Neural cell (in vitro differentiated cells): ENCODE measurements at regions not wholly inside any gene's neighbourhood (a gene's known extent, or its start where the extent isn't known, plus 50 kb on each side); places are given as distances from the start of the nearest gene placed in this dataset.

ENCODE experiments used
- H2AFZ ChIP-seq: fragments of 200-600, 300-800 bp; sonication (generic), shearing (Covaris generic); 2 replicates; pipeline ENCODE4 v1.6.0; 2014; ENCODE audit warnings: low read depth, mild to moderate bottlenecking, antibody characterized with exemption, low read length, moderate library complexity
- H3F3A ChIP-seq: fragments of 200-600 bp; shearing (Covaris generic); 2 replicates; pipeline ENCODE4 v1.6.1; 2016; ENCODE audit warnings: mild to moderate bottlenecking, moderate library complexity, mixed read lengths, antibody characterized with exemption, low read length; ENCODE audit not compliant: insufficient read depth, poor library complexity, severe bottlenecking
- H3K27ac ChIP-seq: fragments of 200-600, 300-800 bp; sonication (generic), shearing (Covaris generic); 2 replicates; pipeline ENCODE4 v1.5.1; 2014; ENCODE audit warnings: mild to moderate bottlenecking, low read length, moderate library complexity
- H3K27me3 ChIP-seq: fragments of 300-800, 200-600 bp; sonication (generic), shearing (Covaris generic); 2 replicates; pipeline ENCODE4 v1.6.0; 2014; ENCODE audit warnings: mild to moderate bottlenecking, low read depth, low read length, moderate library complexity; ENCODE audit not compliant: insufficient read depth
- H3K36me3 ChIP-seq: fragments of 300-800, 200-600 bp; sonication (generic), shearing (Covaris generic); 2 replicates; pipeline ENCODE4 v1.5.1; 2014; ENCODE audit warnings: mild to moderate bottlenecking, antibody characterized with exemption, low read length, moderate library complexity; ENCODE audit not compliant: insufficient read depth
- H3K4me2 ChIP-seq: fragments of 300-800, 200-600 bp; sonication (generic), shearing (Covaris generic); 2 replicates; pipeline ENCODE4 v1.6.0; 2014; ENCODE audit warnings: mild to moderate bottlenecking, low read length
- H3K4me3 ChIP-seq: fragments of 300-800, 200-600 bp; sonication (generic), shearing (Covaris generic); 2 replicates; pipeline ENCODE4 v1.5.1; 2014; ENCODE audit warnings: mild to moderate bottlenecking, low read length, moderate library complexity
- H3K79me2 ChIP-seq: fragments of 200-600 bp; shearing (Covaris generic); replicated peaks from 2 replicates; pipeline ENCODE4 v1.6.0; 2014; ENCODE audit warnings: mild to moderate bottlenecking, low read length, moderate library complexity; ENCODE audit not compliant: insufficient read depth
- H3K9ac ChIP-seq: fragments of 300-800, 200-600 bp; sonication (generic), shearing (Covaris generic); 2 replicates; pipeline ENCODE4 v1.6.1; 2016; ENCODE audit warnings: mild to moderate bottlenecking, low read length, mixed read lengths
- H3K9me2 ChIP-seq: fragments of 200-600 bp; shearing (Covaris generic); 2 replicates; pipeline ENCODE4 v1.6.1; 2016; ENCODE audit warnings: mild to moderate bottlenecking, low read length, mixed read lengths; ENCODE audit not compliant: insufficient read depth
- H3K9me3 ChIP-seq: fragments of 200-600, 300-800 bp; sonication (generic), shearing (Covaris generic); 2 replicates; pipeline ENCODE4 v1.6.1; 2016; ENCODE audit warnings: mild to moderate bottlenecking, mixed run types, low read length, moderate library complexity, mixed read lengths
- H4K20me1 ChIP-seq: fragments of 200-600 bp; shearing (Covaris generic); 2 replicates; pipeline ENCODE4 v1.6.1; 2016; ENCODE audit warnings: mild to moderate bottlenecking, mixed run types; ENCODE audit not compliant: insufficient read depth
- CTCF ChIP-seq: fragments of 450-650 bp; IDR thresholded peaks from 2 replicates; pipeline ENCODE4 v1.5.1; 2014; ENCODE audit warnings: antibody characterized with exemption, mild to moderate bottlenecking, moderate library complexity; ENCODE audit not compliant: poor library complexity, severe bottlenecking
- EZH2 ChIP-seq: fragments of 200-600, 300-800 bp; shearing (Covaris generic), sonication (generic); IDR thresholded peaks from 2 replicates; pipeline ENCODE4 v1.6.1; 2014; ENCODE audit warnings: antibody characterized with exemption, low read length, borderline replicate concordance, mild to moderate bottlenecking; ENCODE audit not compliant: insufficient read depth, poor library complexity, severe bottlenecking
- REST ChIP-seq: IDR thresholded peaks from 2 replicates; pipeline ENCODE4 v1.6.1; 2012; ENCODE audit warnings: borderline replicate concordance
- SMC3 ChIP-seq: fragments of 450-650 bp; conservative IDR thresholded peaks from 2 replicates; pipeline ENCODE4 v1.6.1; 2014; ENCODE audit warnings: antibody characterized with exemption, mild to moderate bottlenecking, moderate library complexity; ENCODE audit not compliant: poor library complexity

GRCh38 chr10:78585952-78586351, 482.8 kb upstream of the ZMIZ1 start:
- Histone ChIP-seq H3K9ac (no peak overlapping the region), H3K9me3 (no peaks in the 10 kb centered on the region), H3K36me3 (no peaks in the 10 kb centered on the region), H3K4me3 (no peak overlapping the region), H3K79me2 (no peaks in the 10 kb centered on the region), H3F3A (no peaks in the 10 kb centered on the region), H3K27me3 (no peaks in the 10 kb centered on the region), H2AFZ (no peak overlapping the region), H3K27ac (no peak overlapping the region), H4K20me1 (no peaks in the 10 kb centered on the region), H3K9me2 (no peaks in the 10 kb centered on the region), H3K4me2 (no peak overlapping the region)
- TF ChIP-seq REST (no peak), SMC3 (no peak), CTCF (no peak)

- no peaks in the 10 kb centered on the region for H3F3A ChIP-seq
- TF ChIP-seq EZH2 (no peak), REST (peak; percentile 57)
- H3K9ac ChIP-seq = no peak overlapping the region
- H3K9me3 ChIP-seq = no peaks in the 10 kb centered on the region
- H2AFZ ChIP-seq = no peak overlapping the region
- H3K27ac ChIP-seq = no peak overlapping the region
- no peaks in the 10 kb centered on the region for H3K27me3 ChIP-seq
- H3K4me3 ChIP-seq = no peak overlapping the region
- no peaks in the 10 kb centered on the region for H4K20me1 ChIP-seq
- H3K79me2 ChIP-seq = no peaks in the 10 kb centered on the region
- H3K36me3 ChIP-seq = no peaks in the 10 kb centered on the region
- no peaks in the 10 kb centered on the region for H3K9me2 ChIP-seq
- H3K4me2 ChIP-seq = no peak overlapping the region
Measured at GRCh38 chr10:78588194-78588811, 480.5 kb upstream of the ZMIZ1 start.
